Muscle of leg (tissue), 3 donors: ENCODE measurements at regions not wholly inside any gene's neighbourhood (a gene's known extent, or its start where the extent isn't known, plus 50 kb on each side); places are given as distances from the start of the nearest gene placed in this dataset.
A peak's percentile ranks its signal among the peaks of the same experiment; 100 is the strongest.

Experiments used
- DNase-seq: peaks from one replicate; pipeline ENCODE4 v3.0.0; 2013
- H3K27ac ChIP-seq: one replicate; pipeline ENCODE4 v1.5.1; 2013; ENCODE audit warnings: mild to moderate bottlenecking, low read length, control low read depth
- H3K27me3 ChIP-seq: one replicate; pipeline ENCODE4 v1.6.1; 2013; ENCODE audit warnings: low read length; ENCODE audit not compliant: control insufficient read depth, insufficient read depth
- H3K36me3 ChIP-seq: one replicate; pipeline ENCODE4 v1.6.1; 2013; ENCODE audit warnings: low read length; ENCODE audit not compliant: control insufficient read depth, insufficient read depth
- H3K4me1 ChIP-seq: one replicate; pipeline ENCODE4 v1.6.1; 2013; ENCODE audit warnings: low read length; ENCODE audit not compliant: control insufficient read depth, insufficient read depth
- H3K4me3 ChIP-seq: one replicate; pipeline ENCODE4 v1.5.1; 2013; ENCODE audit warnings: low read length, control low read depth
- H3K9me3 ChIP-seq: replicated peaks from 2 replicates; pipeline ENCODE4 v1.6.1; 2013; ENCODE audit warnings: low read depth, low read length; ENCODE audit not compliant: control insufficient read depth
- WGBS: methylation state at CpG from one replicate; pipeline ENCODE4 v1.1.5; 2013; ENCODE audit warnings: missing lambda C conversion rate; ENCODE audit not compliant: insufficient coverage; 5-methylcytosine and 5-hydroxymethylcytosine counted together

GRCh38 chr1:105964879-105965278 is 1091.6 kb upstream of the PRMT6 start:
- WGBS = 78% methylated on average over 1 of the region's 4 CpGs
- Histone ChIP-seq H3K4me3 (no peak overlapping the region), H3K36me3 (no peaks in the 10 kb centered on the region), H3K27ac (no peak overlapping the region), H3K4me1 (no peaks in the 10 kb centered on the region), H3K27me3 (no peaks in the 10 kb centered on the region), H3K9me3 (no peaks in the 10 kb centered on the region)
- DNase-seq = no peak

- H3K4me3 ChIP-seq = no peak overlapping the region
- no peaks in the 10 kb centered on the region for H3K27me3 ChIP-seq
- no peaks in the 10 kb centered on the region for H3K9me3 ChIP-seq
- no peak overlapping the region for H3K27ac ChIP-seq
- no peaks in the 10 kb centered on the region for H3K4me1 ChIP-seq
- DNase-seq = no peak
- WGBS = no CpG with 5 or more reads among the region's 6 CpGs
- no peaks in the 10 kb centered on the region for H3K36me3 ChIP-seq
Observed at GRCh38 chr1:105997516-105997915, 1059.0 kb upstream of the PRMT6 start.

GRCh38 chr1:106022312-106022902 is 1034.1 kb upstream of the PRMT6 start:
- no peak overlapping the region for H3K27ac ChIP-seq
- WGBS = no CpG with 5 or more reads among the region's 2 CpGs
- DNase-seq = peak; percentile 10
- H3K9me3 ChIP-seq = no peaks in the 10 kb centered on the region
- no peaks in the 10 kb centered on the region for H3K36me3 ChIP-seq
- no peaks in the 10 kb centered on the region for H3K27me3 ChIP-seq
- H3K4me1 ChIP-seq = no peaks in the 10 kb centered on the region
- no peak overlapping the region for H3K4me3 ChIP-seq

- H3K9me3 ChIP-seq = no peaks in the 10 kb centered on the region
- no peaks in the 10 kb centered on the region for H3K27me3 ChIP-seq
- no peaks in the 10 kb centered on the region for H3K4me1 ChIP-seq
- no CpG with 5 or more reads among the region's 2 CpGs for WGBS
- H3K4me3 ChIP-seq = no peak overlapping the region
- no peaks in the 10 kb centered on the region for H3K36me3 ChIP-seq
- DNase-seq = peak; percentile 38
- no peak overlapping the region for H3K27ac ChIP-seq
Observed at GRCh38 chr1:106027871-106028270, 1028.6 kb upstream of the PRMT6 start.

- H3K27ac ChIP-seq = no peak overlapping the region
- H3K27me3 ChIP-seq = no peaks in the 10 kb centered on the region
- no peak overlapping the region for H3K4me3 ChIP-seq
- H3K9me3 ChIP-seq = no peaks in the 10 kb centered on the region
- no peaks in the 10 kb centered on the region for H3K4me1 ChIP-seq
- H3K36me3 ChIP-seq = no peaks in the 10 kb centered on the region
- no peak for DNase-seq
Observed at GRCh38 chr1:106037526-106037925, 1018.9 kb upstream of the PRMT6 start.

GRCh38 chr1:106038260-106038659 is 1018.2 kb upstream of the PRMT6 start:
- no peaks in the 10 kb centered on the region for H3K36me3 ChIP-seq
- WGBS = no CpG with 5 or more reads among the region's 1 CpG

GRCh38 chr1:106043971-106044370 is 1012.5 kb upstream of the PRMT6 start:
- WGBS = no CpG with 5 or more reads among the region's 2 CpGs
- Histone ChIP-seq H3K36me3 (no peaks in the 10 kb centered on the region), H3K27me3 (no peaks in the 10 kb centered on the region), H3K4me3 (no peak overlapping the region), H3K27ac (no peak overlapping the region), H3K4me1 (no peaks in the 10 kb centered on the region), H3K9me3 (no peaks in the 10 kb centered on the region)
- peak; percentile 66 for DNase-seq

More at GRCh38 chr1:106038260-106038659, 1018.2 kb upstream of the PRMT6 start:
- no peak for DNase-seq
- Histone ChIP-seq H3K4me1 (no peaks in the 10 kb centered on the region), H3K27me3 (no peaks in the 10 kb centered on the region), H3K4me3 (no peak overlapping the region), H3K9me3 (no peaks in the 10 kb centered on the region), H3K27ac (no peak overlapping the region)

GRCh38 chr1:106047210-106047609 is 1009.3 kb upstream of the PRMT6 start:
- WGBS = no CpG with 5 or more reads among the region's 3 CpGs
- Histone ChIP-seq H3K27ac (no peak overlapping the region), H3K4me1 (no peaks in the 10 kb centered on the region), H3K36me3 (no peaks in the 10 kb centered on the region), H3K27me3 (no peaks in the 10 kb centered on the region), H3K4me3 (no peak overlapping the region), H3K9me3 (no peaks in the 10 kb centered on the region)
- no peak for DNase-seq

GRCh38 chr1:106049595-106049994 is 1006.9 kb upstream of the PRMT6 start:
- no peak for DNase-seq
- H3K4me3 ChIP-seq = no peak overlapping the region
- no peak overlapping the region for H3K27ac ChIP-seq
- H3K4me1 ChIP-seq = no peaks in the 10 kb centered on the region
- no peaks in the 10 kb centered on the region for H3K9me3 ChIP-seq
- H3K36me3 ChIP-seq = no peaks in the 10 kb centered on the region
- 33% methylated on average over 1 of the region's 1 CpG for WGBS
- no peaks in the 10 kb centered on the region for H3K27me3 ChIP-seq

GRCh38 chr1:106055855-106056254 is 1000.6 kb upstream of the PRMT6 start:
- Histone ChIP-seq H3K36me3 (no peaks in the 10 kb centered on the region), H3K9me3 (no peaks in the 10 kb centered on the region), H3K27me3 (no peaks in the 10 kb centered on the region), H3K27ac (peak overlapping the region; percentile 38), H3K4me1 (no peaks in the 10 kb centered on the region), H3K4me3 (no peak overlapping the region)
- WGBS = no CpG with 5 or more reads among the region's 1 CpG
- DNase-seq = peak; percentile 6
